HG03520 (cell line): ENCODE measurements at regions not wholly inside any gene's neighbourhood (a gene's known extent, or its start where the extent isn't known, plus 50 kb on each side); places are given as distances from the start of the nearest gene placed in this dataset.

ENCODE experiments used
- ATAC-seq: cut with Tn5 transposase; IDR thresholded peaks from one replicate; pipeline ENCODE4 v1.9.1; 2021; ENCODE audit warnings: mild to moderate bottlenecking, moderate library complexity; ENCODE audit not compliant: unreplicated experiment

DNA sequence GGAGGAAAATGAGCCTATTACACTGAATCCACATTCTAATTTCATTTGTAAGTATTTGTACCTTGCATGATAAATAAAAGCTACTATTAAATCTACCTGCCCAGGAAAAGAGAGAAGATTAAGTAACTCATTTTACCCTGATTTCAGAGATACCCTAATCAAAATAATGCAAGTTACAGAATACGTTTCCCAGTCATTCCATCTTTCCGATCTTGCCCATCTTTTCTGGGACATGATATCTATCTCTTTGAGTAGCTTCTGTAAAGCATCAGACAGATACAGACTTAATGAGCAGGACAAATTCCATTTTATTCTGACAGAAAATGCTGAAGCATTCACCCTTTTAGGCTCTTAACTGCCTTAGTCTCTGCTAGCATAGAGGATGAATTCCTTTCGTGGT is 56.6 kb downstream of the SPRY2 start:
- no peak for ATAC-seq

GRCh38 chr13:80278706-80279105 is 62.2 kb downstream of the SPRY2 start:
- ATAC-seq, result no peak

DNA sequence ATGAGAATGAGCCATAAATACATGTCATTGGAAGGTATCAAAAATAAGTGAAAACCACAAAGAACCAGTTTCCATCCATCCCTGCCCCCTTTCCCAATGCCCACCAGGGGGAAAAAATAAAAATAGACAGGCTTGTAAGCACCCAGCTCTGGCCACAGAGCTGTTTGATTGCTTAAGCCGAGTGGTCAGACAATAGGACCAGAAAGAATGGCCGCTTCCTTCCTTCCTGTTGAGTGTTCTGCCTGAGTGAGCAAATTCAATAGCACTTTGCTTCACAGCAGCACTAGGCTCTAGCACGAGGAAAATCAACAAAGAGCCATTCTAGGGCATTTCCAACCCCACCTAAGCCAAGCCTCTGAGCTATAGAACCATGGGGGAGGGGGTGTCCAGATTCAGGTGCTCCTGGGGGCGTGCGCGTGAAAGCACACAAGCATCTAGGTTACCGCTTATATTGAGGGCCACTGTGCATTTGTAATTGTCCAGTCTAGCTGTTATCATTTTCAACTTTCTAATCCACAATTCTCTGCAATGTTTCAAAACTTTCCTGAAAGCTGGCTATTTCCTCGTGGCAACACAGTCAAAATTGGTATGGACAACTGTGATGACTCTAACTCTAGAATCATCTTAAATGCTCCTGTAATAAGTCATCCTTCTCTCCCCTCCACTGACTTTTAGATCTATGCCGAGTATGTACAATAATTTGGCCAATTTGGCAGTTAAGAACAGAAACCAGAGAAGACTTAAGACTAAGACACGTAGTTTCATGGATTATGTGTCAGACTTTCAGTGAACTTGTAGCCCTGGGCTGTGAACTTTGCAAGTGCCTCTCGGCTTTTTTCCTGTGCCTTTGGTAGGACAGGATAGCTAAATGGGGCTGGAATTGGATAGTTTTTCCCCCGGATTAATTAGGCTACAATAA is 64.3 kb downstream of the SPRY2 start:
- no peak for ATAC-seq

DNA sequence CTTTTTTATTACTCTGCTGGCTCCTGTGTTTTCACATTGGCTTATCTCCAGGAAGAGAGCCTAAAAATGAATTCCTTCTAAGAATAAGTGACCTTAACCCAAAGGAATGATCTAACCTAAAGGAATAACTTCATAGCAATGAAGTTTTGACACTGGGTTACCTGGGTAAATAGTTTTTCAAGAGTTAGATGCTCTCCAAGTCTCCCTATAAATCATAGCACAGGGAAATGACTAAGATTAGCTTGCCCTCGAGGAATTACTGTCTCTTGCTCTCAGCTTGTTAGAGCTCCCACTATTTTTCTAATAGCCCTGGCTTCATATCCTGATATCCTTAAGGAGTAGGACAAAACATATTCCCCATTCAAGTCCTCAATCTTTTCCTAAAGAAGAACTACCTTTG is 66.3 kb downstream of the SPRY2 start:
- no peak for ATAC-seq

GRCh38 chr13:80273718-80274117 is 67.2 kb downstream of the SPRY2 start:
- ATAC-seq, result no peak

- ATAC-seq, result no peak
Measured at GRCh38 chr13:80265348-80265747, 75.6 kb downstream of the SPRY2 start.

DNA sequence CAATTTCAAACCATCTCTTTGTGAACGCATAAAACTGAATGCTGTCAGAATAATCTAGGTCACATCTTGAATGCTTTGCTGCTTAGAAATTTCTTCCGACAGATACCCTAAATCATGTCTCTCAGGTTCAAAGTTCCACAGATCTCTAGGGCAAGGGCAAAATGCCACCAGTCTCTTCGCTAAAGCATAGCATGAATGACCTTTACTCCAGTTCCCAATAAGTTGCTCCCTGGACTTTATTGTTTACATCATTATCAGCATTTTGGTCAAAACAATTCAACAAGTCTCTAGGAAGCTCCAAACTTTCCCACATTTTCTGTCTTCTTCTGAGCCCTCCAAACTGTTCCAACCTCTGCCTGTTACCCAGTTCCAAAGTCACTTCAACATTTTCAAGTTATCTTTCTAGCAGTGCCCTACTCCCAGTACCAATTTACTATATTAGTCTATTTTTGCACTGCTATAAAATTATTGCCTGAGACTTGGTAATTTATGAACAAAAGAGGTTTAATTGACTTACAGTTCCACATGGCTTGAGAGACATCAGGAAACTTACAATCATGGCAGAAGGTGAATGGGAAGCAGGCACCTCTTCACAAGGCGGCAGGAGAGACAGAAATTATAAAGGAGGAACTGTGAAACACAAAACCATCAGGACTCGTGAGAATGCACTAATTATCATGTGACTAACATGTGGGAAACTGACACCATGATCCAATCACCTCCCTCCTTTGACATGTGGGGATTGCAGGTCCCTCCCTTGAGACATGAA is 77.0 kb downstream of the SPRY2 start:
- no peak for ATAC-seq

DNA sequence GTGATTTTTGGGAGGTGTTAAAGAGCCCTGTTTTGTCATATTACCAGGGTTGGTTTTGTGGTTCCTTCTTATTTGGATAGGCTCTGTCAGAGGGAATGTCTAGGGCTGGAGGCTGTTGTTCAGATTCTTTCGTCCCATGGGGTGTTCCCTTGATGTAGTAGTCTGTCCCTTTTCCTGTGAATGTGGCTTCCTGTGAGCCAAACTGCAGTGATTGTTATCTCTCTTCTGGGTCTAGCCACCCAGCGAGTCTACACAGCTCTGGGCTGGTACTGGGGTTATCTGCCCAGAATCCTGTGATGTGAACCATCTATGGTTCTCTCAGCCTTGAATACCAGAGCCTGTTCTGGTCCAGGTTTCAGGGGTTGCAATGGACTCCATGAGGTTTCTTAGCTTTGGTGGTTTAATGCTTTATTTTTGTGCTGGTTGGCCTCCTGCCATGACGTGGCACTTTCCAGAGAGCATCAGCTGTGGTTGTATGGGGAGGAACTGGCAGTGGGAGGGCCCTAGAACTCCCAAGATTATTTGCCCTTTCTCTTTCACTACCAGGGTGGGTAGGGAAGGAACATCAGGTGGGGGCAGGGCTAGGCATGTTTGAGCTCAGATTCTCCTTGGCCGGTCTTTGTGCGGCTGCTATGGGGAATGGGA is 78.8 kb downstream of the SPRY2 start:
- no peak for ATAC-seq

GRCh38 chr13:80259159-80259558 is 81.8 kb downstream of the SPRY2 start:
- no peak for ATAC-seq

- no peak for ATAC-seq
Measured at GRCh38 chr13:80256352-80256932, 84.5 kb downstream of the SPRY2 start.

- no peak for ATAC-seq
Measured at GRCh38 chr13:80255946-80256345, 85.0 kb downstream of the SPRY2 start.

GRCh38 chr13:80251403-80251802 is 89.5 kb downstream of the SPRY2 start:
- ATAC-seq, result no peak

DNA sequence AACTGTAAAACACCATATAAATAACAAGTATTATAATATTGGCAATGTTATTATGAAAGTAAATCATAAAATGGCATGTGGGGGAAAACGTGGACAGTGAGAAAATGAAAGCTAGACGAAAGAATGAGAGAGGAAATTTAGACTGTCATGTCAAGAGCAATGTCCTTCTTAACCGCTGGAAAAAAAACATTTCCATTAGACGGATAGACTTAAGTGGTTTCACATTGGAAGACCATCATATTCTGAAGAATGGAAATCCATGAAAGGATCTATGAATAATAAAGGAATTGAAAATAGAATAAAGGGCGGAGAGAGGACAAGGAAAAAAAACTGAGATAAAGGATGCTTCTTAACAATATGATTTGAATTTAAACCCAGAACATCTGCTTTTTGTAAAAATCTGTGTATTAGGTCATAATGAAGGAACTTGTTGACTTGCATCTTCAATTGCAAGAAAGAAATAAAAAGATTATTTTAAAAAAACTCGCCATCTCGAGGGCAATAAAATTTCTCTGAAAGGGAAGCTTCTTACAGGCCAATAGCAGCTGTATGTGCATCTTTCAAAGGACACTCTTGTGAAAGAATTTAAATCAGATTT is 90.6 kb downstream of the SPRY2 start:
- no peak for ATAC-seq

- no peak for ATAC-seq
Measured at GRCh38 chr13:80249516-80250212, 91.3 kb downstream of the SPRY2 start.

DNA sequence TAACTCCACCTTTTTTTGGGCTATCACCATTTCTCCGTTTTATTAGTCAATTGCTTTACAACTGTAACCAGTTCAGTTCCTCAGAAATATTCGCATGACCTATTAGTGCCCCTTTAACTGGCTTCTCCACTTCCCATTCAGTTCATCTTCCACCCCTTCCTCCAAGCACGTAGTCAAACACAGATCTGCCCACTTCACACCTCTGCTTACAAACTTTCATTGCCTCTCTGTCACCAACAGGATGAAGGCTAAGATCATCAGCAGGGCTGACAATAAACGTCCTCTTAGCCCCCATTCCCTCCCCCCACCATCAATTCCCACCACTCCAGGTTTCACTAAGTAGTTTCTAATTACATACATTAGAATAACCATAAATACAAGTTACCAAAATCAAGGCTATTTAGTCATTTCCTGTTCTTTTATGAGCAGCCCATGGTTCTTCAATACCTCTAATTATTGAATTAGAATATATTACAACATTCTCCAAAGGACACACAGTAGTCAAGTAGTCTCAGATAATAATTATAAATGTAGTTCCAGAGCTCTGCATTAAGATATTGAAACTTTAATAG is 95.7 kb downstream of the SPRY2 start:
- ATAC-seq, result no peak

- no peak for ATAC-seq
Measured at GRCh38 chr13:80244574-80244973, 96.4 kb downstream of the SPRY2 start.

DNA sequence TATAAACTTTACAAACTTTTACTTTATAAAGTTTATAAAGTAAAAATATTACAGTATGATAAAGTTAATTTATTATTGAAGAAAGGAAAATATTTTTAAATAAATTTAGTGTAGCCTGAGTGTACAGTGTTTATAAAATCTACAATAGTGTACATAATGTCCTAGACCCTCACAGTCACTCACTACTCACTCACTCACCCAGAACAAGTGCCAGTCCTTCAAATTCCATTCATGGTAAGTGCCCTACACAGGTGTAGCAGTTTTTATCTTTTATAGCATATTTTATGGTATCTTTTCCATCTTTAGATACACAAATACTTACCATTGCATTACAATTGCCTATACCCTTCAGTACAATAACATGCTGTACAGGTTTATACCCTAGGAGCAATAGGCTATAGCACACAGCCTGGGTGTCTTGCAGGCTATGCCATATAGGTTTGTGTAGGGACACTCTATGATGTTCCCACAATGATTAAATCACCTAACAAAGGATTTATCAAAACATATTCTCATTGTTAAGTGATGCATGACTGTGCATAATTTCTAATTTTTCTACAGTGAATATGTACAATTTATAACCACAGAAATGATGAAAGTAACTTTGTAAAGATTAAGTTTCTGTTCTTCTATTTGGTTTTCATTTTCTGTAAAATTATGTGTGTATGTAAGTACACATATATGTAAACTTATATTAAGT is 98.0 kb downstream of the SPRY2 start:
- ATAC-seq, result no peak

GRCh38 chr13:80239571-80240255 is 101.2 kb downstream of the SPRY2 start:
- ATAC-seq, result no peak

DNA sequence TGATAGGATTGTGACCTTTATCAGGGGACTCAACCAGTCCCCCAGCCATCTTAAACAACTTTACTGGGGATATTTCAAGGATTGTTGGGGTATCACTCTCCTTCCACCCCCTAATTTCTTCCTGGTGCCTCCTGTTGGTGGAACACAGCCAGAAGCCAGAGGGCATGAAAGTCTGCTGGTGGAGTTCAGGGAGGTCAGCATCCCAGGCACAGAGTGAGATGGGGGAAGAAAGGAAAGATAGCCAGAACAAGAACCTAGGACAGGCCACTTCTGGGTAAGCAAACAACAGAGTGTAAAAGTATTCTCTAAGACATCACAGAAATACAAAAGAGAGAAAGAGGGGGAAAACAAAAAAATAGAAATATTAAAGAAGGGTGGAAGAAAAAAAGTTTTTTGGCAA is 101.8 kb downstream of the SPRY2 start:
- ATAC-seq, result no peak
